GM12864 (cell line): ENCODE measurements at regions not wholly inside any gene's neighbourhood (a gene's known extent, or its start where the extent isn't known, plus 50 kb on each side); places are given as distances from the start of the nearest gene placed in this dataset.

Source experiments
- DNase-seq: peaks from one replicate; pipeline ENCODE4 v3.0.0-alpha.2; 2011; ENCODE audit warnings: low read depth
- H3K4me3 ChIP-seq: 2 replicates; pipeline ENCODE4 v1.5.1; 2011; ENCODE audit warnings: mild to moderate bottlenecking, low read depth, low read length, control low read depth
- CTCF ChIP-seq: IDR thresholded peaks from 2 replicates; pipeline ENCODE4 v1.5.1; 2011; ENCODE audit warnings: low read depth, mild to moderate bottlenecking, moderate library complexity, low read length, control low read depth, inconsistent platforms; ENCODE audit errors: missing control alignments

- DNase-seq = no peak
These were observed 339.8 kb upstream of the TCF4 start for GRCh38 chr18:55927831-55928230.

GRCh38 chr18:55925772-55926171 is 337.8 kb upstream of the TCF4 start:
- no peak overlapping the region for H3K4me3 ChIP-seq
- no peak for DNase-seq
- TF ChIP-seq CTCF = no peak

More at GRCh38 chr18:55927831-55928230, 339.8 kb upstream of the TCF4 start:
- no peak for TF ChIP-seq CTCF
- H3K4me3 ChIP-seq = no peak overlapping the region

GRCh38 chr18:55920063-55920462 is 332.1 kb upstream of the TCF4 start:
- no peak for DNase-seq
- no peak for TF ChIP-seq CTCF
- no peak overlapping the region for H3K4me3 ChIP-seq

GRCh38 chr18:55918444-55918843 is 330.5 kb upstream of the TCF4 start:
- no peak for TF ChIP-seq CTCF
- DNase-seq = no peak
- H3K4me3 ChIP-seq = no peak overlapping the region

- no peak for DNase-seq
These were observed 324.9 kb upstream of the TCF4 start for GRCh38 chr18:55912919-55913318.

GRCh38 chr18:55912071-55912470 is 324.1 kb upstream of the TCF4 start:
- DNase-seq = no peak
- H3K4me3 ChIP-seq = no peak overlapping the region
- no peak for TF ChIP-seq CTCF

More at GRCh38 chr18:55912919-55913318, 324.9 kb upstream of the TCF4 start:
- TF ChIP-seq CTCF = no peak
- no peak overlapping the region for H3K4me3 ChIP-seq

- no peak for DNase-seq
- H3K4me3 ChIP-seq = no peak overlapping the region
- no peak for TF ChIP-seq CTCF
These were observed 322.3 kb upstream of the TCF4 start for GRCh38 chr18:55910296-55910695.
